ENCODE measurements at regions not wholly inside any gene's neighbourhood (a gene's known extent, or its start where the extent isn't known, plus 50 kb on each side); places are given as distances from the start of the nearest gene placed in this dataset.

DNA sequence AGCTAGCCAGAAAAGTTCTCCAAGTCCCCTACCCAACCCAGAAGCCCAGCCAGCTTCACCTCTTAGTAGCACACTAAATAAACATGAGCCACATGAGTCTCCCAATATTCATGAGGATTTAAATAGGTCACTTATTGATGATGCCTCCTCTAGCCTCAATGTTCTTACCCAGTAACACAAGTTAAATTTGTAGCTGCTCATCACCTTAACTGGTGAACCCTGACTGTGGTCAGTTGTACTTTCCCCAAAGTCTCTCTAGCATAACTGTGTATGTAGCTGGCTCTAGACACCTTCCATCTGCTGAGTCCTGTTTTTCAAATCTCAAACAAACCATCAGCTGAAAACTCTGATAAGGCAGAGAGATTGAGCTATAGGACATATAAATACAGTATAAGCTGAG is 100.3 kb upstream of the ELAVL2 start:
- Histone ChIP-seq H3K79me2 (ENCODE audit: control insufficient read depth, insufficient read depth, low read length) (no peaks in the 10 kb centered on the region), H3K9me1 (ENCODE audit: control insufficient read depth, extremely low read depth, insufficient read depth, low read length) (no peaks in the 10 kb centered on the region), H3K36me3 (ENCODE audit: control insufficient read depth in 2 of 2, extremely low read depth in 1 of 2, insufficient read depth in 2 of 2, low read length in 2 of 2) (no peaks in the 10 kb centered on the region), H3K4me2 (ENCODE audit: control insufficient read depth, extremely low read depth, insufficient read depth, low read depth, low read length) (no peak overlapping the region), H3K9me3 (ENCODE audit: control insufficient read depth, low read depth, low read length) (no peaks in the 10 kb centered on the region), H2AFZ (ENCODE audit: control insufficient read depth, low read length) (no peak overlapping the region), H3K27me3 (ENCODE audit: control insufficient read depth, extremely low read depth, insufficient read depth, low read length) (no peaks in the 10 kb centered on the region), H3K27ac (ENCODE audit: control insufficient read depth, insufficient read depth, low read length) (no peak overlapping the region), H3K4me3 (ENCODE audit: control insufficient read depth in 2 of 3, extremely low read depth in 1 of 3, insufficient read depth in 2 of 3, low read depth in 1 of 3, low read length in 3 of 3) (no peak overlapping the region), H4K20me1 (ENCODE audit: control insufficient read depth, extremely low read depth, insufficient read depth, low read length) (no peaks in the 10 kb centered on the region), H3K4me1 (ENCODE audit: control insufficient read depth, extremely low read depth, insufficient read depth, low read length) (no peaks in the 10 kb centered on the region), H3K9ac (ENCODE audit: control insufficient read depth, extremely low read depth, insufficient read depth, low read length) (no peak overlapping the region)
- DNase-seq (ENCODE audit: low read depth, low spot score) (no peak), FAIRE-seq (no peak)
- dilution Hi-C loops (cut with MboI; ENCODE audit: extremely low pct_ligation_motif_present, low sequenced_read_pairs): no loop called here
- TF ChIP-seq EZH2 (IDR thresholded peaks at IDR 0.05; ENCODE audit: low read length): no peak
- TF ChIP-seq, protein P1, sequence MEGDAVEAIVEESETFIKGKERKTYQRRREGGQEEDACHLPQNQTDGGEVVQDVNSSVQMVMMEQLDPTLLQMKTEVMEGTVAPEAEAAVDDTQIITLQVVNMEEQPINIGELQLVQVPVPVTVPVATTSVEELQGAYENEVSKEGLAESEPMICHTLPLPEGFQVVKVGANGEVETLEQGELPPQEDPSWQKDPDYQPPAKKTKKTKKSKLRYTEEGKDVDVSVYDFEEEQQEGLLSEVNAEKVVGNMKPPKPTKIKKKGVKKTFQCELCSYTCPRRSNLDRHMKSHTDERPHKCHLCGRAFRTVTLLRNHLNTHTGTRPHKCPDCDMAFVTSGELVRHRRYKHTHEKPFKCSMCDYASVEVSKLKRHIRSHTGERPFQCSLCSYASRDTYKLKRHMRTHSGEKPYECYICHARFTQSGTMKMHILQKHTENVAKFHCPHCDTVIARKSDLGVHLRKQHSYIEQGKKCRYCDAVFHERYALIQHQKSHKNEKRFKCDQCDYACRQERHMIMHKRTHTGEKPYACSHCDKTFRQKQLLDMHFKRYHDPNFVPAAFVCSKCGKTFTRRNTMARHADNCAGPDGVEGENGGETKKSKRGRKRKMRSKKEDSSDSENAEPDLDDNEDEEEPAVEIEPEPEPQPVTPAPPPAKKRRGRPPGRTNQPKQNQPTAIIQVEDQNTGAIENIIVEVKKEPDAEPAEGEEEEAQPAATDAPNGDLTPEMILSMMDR (optimal IDR thresholded peaks at IDR 0.05 in 1 of 3, IDR thresholded peaks at IDR 0.05 in 1 of 3, conservative IDR thresholded peaks at IDR 0.05 in 1 of 3; ENCODE audit: extremely low read depth in 1 of 3, insufficient read depth in 2 of 3, low read length in 3 of 3): no peak

DNA sequence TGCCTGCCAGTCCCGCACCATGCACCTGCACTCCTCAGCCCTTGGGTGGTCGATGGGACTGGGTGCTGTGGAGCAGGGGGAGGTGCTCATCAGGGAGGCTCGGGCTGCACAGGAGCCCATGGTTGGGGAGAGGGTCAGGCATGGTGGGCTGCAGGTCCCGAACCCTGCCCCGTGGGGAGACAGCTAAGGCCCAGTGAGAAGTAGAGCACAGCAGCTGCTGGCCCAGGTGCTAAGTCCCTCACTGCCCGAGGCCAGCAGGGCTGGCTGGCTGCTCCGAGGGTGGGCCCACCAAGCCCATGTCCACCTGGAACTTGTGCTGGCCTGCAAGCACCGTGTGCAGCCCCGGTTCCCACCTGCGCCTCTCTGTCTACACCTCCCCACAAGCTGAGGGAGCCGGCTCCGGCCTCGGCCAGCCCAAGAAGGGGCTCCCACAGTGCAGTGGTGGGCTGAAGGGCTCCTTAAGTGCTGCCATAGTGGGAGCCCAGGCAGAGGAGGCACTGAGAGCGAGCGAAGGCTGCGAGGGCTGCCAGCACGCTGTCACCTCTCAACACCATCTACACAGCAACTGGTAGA is 88.5 kb upstream of the ELAVL2 start:
- no peak overlapping the region for H3K4me3 ChIP-seq (ENCODE audit: control insufficient read depth in 2 of 3, extremely low read depth in 1 of 3, insufficient read depth in 2 of 3, low read depth in 1 of 3, low read length in 3 of 3)
- H3K4me1 ChIP-seq (ENCODE audit: control insufficient read depth, extremely low read depth, insufficient read depth, low read length): no peaks in the 10 kb centered on the region
- H4K20me1 ChIP-seq (ENCODE audit: control insufficient read depth, extremely low read depth, insufficient read depth, low read length): no peaks in the 10 kb centered on the region
- no peaks in the 10 kb centered on the region for H3K79me2 ChIP-seq (ENCODE audit: control insufficient read depth, insufficient read depth, low read length)
- no peaks in the 10 kb centered on the region for H3K36me3 ChIP-seq (ENCODE audit: control insufficient read depth in 2 of 2, extremely low read depth in 1 of 2, insufficient read depth in 2 of 2, low read length in 2 of 2)
- no peak overlapping the region for H2AFZ ChIP-seq (ENCODE audit: control insufficient read depth, low read length)
- TF ChIP-seq, protein P1 (optimal IDR thresholded peaks at IDR 0.05 in 1 of 3, IDR thresholded peaks at IDR 0.05 in 1 of 3, conservative IDR thresholded peaks at IDR 0.05 in 1 of 3; ENCODE audit: extremely low read depth in 1 of 3, insufficient read depth in 2 of 3, low read length in 3 of 3): no peak
- dilution Hi-C loops (cut with MboI; ENCODE audit: extremely low pct_ligation_motif_present, low sequenced_read_pairs): no loop called here
- no peaks in the 10 kb centered on the region for H3K9me1 ChIP-seq (ENCODE audit: control insufficient read depth, extremely low read depth, insufficient read depth, low read length)
- no peak for DNase-seq (ENCODE audit: low read depth, low spot score)
- no peaks in the 10 kb centered on the region for H3K27me3 ChIP-seq (ENCODE audit: control insufficient read depth, extremely low read depth, insufficient read depth, low read length)
- H3K27ac ChIP-seq (ENCODE audit: control insufficient read depth, insufficient read depth, low read length): no peak overlapping the region
- no peak overlapping the region for H3K9ac ChIP-seq (ENCODE audit: control insufficient read depth, extremely low read depth, insufficient read depth, low read length)
- H3K4me2 ChIP-seq (ENCODE audit: control insufficient read depth, extremely low read depth, insufficient read depth, low read depth, low read length): no peak overlapping the region
- no peak for FAIRE-seq
- H3K9me3 ChIP-seq (ENCODE audit: control insufficient read depth, low read depth, low read length): no peaks in the 10 kb centered on the region
